ENCODE measurements at regions not wholly inside any gene's neighbourhood (a gene's known extent, or its start where the extent isn't known, plus 50 kb on each side); places are given as distances from the start of the nearest gene placed in this dataset.

- no peak for DNase-seq (ENCODE audit: low read depth, low spot score)
- POLR2A ChIA-PET = no interaction called here
These were observed 334.3 kb downstream of the CBLN1 start for GRCh38 chr16:48947371-48947713.

GRCh38 chr16:48946686-48947370 is 334.8 kb downstream of the CBLN1 start:
- DNase-seq (ENCODE audit: low read depth, low spot score) (no peak), ATAC-seq (no peak)
- H3K27ac ChIP-seq (ENCODE audit: low read length) = no peak overlapping the region
- H3K36me3 ChIP-seq (ENCODE audit: control insufficient read depth, insufficient read depth, low read length) = no peaks in the 10 kb centered on the region
- no peaks in the 10 kb centered on the region for H3K9me3 ChIP-seq (ENCODE audit: control insufficient read depth, insufficient read depth, low read depth, low read length)
- BruUV-seq (replicated peaks) = no TSS peak
- ChIA-PET POLR2A (no interaction called here), CTCF (no interaction called here)
- no peak overlapping the region for H3K4me3 ChIP-seq (ENCODE audit: low read depth in 2 of 2, low read length in 2 of 2)
- in situ Hi-C loops (cut with HindIII; ENCODE audit: low pct_unique_long_range_greater_than_20kb, low sequenced_read_pairs) = no loop called here
- intact Hi-C loops (cut with micrococcal nuclease; ENCODE audit: unreplicated experiment) = no loop called here
- TF ChIP-seq SIN3A (IDR thresholded peaks at IDR 0.05; ENCODE audit: borderline replicate concordance, insufficient read depth, low read depth, low read length) (no peak), POLR2AphosphoS5 (IDR thresholded peaks at IDR 0.05; ENCODE audit: low read depth, low read length) (no peak), REST (IDR thresholded peaks at IDR 0.05; ENCODE audit: insufficient read depth in 1 of 2, low read depth in 2 of 2, low read length in 1 of 2) (no peak), TCF7L2 (IDR thresholded peaks at IDR 0.05; ENCODE audit: low read depth, low read length) (no peak), CTCF (IDR thresholded peaks at IDR 0.05) (no peak)
- H3K4me1 ChIP-seq (ENCODE audit: control insufficient read depth, insufficient read depth, low read length) = no peaks in the 10 kb centered on the region
- no peaks in the 10 kb centered on the region for H3K27me3 ChIP-seq (ENCODE audit: control insufficient read depth, insufficient read depth, low read length)

More at GRCh38 chr16:48947371-48947713, 334.3 kb downstream of the CBLN1 start:
- BruUV-seq (replicated peaks) = no TSS peak
- TF ChIP-seq SIN3A (IDR thresholded peaks at IDR 0.05; ENCODE audit: borderline replicate concordance, insufficient read depth, low read depth, low read length) (no peak), POLR2AphosphoS5 (IDR thresholded peaks at IDR 0.05; ENCODE audit: low read depth, low read length) (no peak), REST (IDR thresholded peaks at IDR 0.05; ENCODE audit: insufficient read depth in 1 of 2, low read depth in 2 of 2, low read length in 1 of 2) (no peak), CTCF (IDR thresholded peaks at IDR 0.05) (no peak), TCF7L2 (IDR thresholded peaks at IDR 0.05; ENCODE audit: low read depth, low read length) (no peak)
- CTCF ChIA-PET = no interaction called here
- no peak overlapping the region for H3K4me3 ChIP-seq (ENCODE audit: low read depth in 2 of 2, low read length in 2 of 2)
- H3K27me3 ChIP-seq (ENCODE audit: control insufficient read depth, insufficient read depth, low read length) = no peaks in the 10 kb centered on the region
- H3K36me3 ChIP-seq (ENCODE audit: control insufficient read depth, insufficient read depth, low read length) = no peaks in the 10 kb centered on the region
- in situ Hi-C loops (cut with HindIII; ENCODE audit: low pct_unique_long_range_greater_than_20kb, low sequenced_read_pairs) (no loop called here), intact Hi-C loops (cut with micrococcal nuclease; ENCODE audit: unreplicated experiment) (no loop called here)
- H3K9me3 ChIP-seq (ENCODE audit: control insufficient read depth, insufficient read depth, low read depth, low read length) = no peaks in the 10 kb centered on the region
- no peaks in the 10 kb centered on the region for H3K4me1 ChIP-seq (ENCODE audit: control insufficient read depth, insufficient read depth, low read length)
- no peak overlapping the region for H3K27ac ChIP-seq (ENCODE audit: low read length)
- ATAC-seq = no peak

Measured in Panc1 (cell line).